VCaP (cell line): ENCODE measurements at regions not wholly inside any gene's neighbourhood (a gene's known extent, or its start where the extent isn't known, plus 50 kb on each side); places are given as distances from the start of the nearest gene placed in this dataset.

Source experiments
- H3K27ac ChIP-seq: fragments of 450-650 bp; 2 replicates; pipeline ENCODE4 v1.5.1; 2017
- TF ChIP-seq, protein P1 (sequence below): fragments of 450-650 bp; conservative IDR thresholded peaks from 2 replicates; pipeline ENCODE4 v1.5.1; 2017; ENCODE audit warnings: mild to moderate bottlenecking, moderate library complexity

DNA sequence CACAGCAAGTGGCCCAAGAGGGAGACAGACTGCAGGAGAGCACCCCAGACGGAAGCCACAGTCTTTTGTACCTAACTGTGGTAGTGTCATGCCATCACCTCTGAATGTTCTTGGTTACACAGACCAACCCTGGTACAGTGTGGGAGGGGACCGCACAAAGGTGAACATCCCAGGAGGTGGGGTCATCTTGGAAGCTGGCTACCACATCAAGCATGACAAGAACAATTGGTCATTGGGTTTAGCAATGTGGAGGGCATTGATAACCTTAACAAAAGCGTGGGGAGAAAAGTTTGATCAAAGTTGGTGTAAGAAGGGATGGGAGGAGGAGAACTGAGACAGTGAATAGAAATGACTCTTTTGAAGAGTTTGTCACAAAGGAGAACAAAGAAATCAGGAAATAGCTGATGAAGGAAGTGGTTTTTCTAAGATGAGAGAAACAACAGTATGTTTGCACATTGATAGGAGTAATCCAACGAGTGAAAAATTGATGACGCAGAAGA, 87.1 kb upstream of the CACNA1E start:
- H3K27ac ChIP-seq, result no peak overlapping the region

DNA sequence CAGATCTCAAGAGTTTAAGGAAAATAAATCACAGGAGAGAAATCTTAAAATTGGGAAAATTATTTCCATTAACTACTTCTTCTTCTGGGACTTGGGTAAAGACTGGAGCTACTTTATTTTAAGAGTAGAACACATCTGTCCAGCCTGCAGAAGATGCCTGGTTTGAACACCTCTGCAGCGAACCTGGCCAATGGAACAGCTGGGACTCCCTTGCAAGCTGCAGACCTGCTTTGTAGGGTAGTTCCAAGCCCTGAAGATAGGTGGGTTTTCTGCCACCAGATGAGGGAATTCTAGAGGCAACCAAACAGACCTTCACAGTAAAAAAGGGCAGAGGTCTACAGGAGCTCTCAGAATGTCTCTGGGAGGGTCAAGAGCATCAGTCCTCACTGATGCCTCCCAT, 86.5 kb upstream of the CACNA1E start:
- TF ChIP-seq, protein P1, sequence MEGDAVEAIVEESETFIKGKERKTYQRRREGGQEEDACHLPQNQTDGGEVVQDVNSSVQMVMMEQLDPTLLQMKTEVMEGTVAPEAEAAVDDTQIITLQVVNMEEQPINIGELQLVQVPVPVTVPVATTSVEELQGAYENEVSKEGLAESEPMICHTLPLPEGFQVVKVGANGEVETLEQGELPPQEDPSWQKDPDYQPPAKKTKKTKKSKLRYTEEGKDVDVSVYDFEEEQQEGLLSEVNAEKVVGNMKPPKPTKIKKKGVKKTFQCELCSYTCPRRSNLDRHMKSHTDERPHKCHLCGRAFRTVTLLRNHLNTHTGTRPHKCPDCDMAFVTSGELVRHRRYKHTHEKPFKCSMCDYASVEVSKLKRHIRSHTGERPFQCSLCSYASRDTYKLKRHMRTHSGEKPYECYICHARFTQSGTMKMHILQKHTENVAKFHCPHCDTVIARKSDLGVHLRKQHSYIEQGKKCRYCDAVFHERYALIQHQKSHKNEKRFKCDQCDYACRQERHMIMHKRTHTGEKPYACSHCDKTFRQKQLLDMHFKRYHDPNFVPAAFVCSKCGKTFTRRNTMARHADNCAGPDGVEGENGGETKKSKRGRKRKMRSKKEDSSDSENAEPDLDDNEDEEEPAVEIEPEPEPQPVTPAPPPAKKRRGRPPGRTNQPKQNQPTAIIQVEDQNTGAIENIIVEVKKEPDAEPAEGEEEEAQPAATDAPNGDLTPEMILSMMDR, result no peak
- no peak overlapping the region for H3K27ac ChIP-seq

More for the DNA sequence above, 87.1 kb upstream of the CACNA1E start:
- TF ChIP-seq, protein P1, result no peak

DNA sequence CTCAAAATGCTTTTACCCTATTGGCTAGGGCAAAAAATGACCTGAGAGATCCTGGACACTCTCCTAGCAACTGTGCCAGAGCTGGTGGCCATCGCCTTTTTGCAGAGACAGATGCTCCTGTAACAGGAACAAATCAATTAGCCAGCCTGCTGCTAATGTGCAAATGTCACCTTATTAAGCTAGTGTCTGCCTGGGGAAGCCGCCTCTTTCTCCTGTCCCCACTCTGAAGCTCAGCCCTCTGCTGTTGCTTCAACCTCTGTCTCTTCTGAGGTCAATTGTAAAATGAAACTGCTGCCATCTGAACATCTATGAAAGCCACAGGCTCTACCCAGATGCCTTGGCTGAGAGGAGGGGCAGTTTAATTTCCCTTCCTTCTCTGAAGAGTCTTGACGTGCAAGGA, 85.5 kb upstream of the CACNA1E start:
- TF ChIP-seq, protein P1, result no peak
- H3K27ac ChIP-seq, result no peak overlapping the region

DNA sequence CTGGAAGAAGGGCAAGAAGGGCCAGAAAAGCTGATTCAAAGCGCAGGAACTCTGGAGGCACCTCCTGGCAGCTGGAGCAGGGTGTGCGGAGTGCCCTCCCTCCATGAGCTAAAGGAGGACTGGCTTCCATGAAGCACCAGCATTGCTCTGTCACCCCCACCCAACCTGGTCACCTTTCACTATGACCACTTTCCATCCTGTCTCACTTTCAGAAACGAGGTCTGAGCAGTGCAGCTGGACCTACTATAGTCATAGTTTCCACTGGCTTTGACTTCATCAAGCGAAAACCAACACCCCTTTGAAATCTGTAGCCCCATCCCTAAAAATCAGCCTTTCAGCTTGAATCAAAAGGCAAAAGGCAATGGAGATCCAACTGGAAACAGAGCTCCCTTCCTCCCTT, 84.8 kb upstream of the CACNA1E start:
- H3K27ac ChIP-seq, result no peak overlapping the region
- TF ChIP-seq, protein P1, result no peak

DNA sequence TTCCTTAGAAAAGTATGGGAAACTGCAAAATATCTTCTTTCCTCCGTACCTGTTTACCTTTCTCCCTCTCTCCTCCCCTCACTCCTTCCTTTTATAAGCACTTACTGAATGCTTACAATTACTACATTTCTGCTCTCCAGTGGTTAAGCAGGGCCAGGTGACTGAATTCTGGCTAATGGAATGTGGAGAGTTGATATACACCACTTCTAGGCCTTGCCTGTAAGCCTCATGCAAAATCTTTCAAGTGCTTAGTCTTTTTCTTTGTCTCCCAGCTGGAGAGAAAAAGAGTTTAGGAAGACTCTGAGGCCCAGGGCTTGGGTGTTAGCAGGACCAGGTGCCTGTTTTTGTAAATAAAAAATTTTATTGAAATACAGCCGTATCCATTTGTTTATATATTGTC, 77.7 kb upstream of the CACNA1E start:
- H3K27ac ChIP-seq, result no peak overlapping the region
- TF ChIP-seq, protein P1, result no peak

DNA sequence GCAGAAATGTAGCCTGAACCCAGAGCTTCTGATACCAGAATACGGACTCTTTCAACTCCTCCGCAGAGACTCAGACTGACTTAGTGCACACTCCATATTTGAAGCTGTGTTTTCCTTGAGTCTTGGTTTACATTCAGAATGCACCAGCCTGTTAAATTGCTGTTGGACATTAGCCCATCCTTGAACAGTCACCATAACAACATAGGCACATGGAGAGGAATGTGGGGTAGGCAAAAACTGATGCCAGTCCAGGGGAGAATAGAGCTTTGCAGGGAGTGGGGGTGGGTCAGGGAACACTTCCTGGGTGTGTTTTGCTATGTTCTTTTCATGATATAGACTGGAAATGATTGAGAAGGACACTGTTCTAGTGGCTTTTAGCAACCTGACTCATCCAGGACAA, 76.3 kb upstream of the CACNA1E start:
- H3K27ac ChIP-seq, result no peak overlapping the region
- TF ChIP-seq, protein P1, result no peak

DNA sequence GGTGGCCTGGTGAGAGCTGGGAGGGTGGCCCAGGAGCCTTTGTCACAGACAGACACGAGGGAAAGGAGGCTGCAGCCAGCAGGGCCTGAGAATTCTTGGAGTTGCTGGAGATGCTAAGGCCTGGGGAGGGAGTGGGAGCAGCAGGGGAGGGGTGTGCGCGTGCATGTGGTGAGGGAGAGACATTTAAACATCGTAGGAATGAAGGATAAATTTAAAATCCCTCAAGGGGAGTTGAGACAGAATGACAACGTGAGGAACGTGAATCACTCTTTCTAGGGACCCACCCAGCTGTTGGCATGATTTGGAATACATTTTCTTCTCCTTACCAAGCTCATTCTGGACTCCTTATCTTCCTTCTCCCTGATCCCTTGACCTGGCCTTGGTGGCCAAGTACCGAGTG, 73.3 kb upstream of the CACNA1E start:
- TF ChIP-seq, protein P1, result no peak
- H3K27ac ChIP-seq, result no peak overlapping the region
